ENCODE measurements at regions not wholly inside any gene's neighbourhood (a gene's known extent, or its start where the extent isn't known, plus 50 kb on each side); places are given as distances from the start of the nearest gene placed in this dataset.

DNA sequence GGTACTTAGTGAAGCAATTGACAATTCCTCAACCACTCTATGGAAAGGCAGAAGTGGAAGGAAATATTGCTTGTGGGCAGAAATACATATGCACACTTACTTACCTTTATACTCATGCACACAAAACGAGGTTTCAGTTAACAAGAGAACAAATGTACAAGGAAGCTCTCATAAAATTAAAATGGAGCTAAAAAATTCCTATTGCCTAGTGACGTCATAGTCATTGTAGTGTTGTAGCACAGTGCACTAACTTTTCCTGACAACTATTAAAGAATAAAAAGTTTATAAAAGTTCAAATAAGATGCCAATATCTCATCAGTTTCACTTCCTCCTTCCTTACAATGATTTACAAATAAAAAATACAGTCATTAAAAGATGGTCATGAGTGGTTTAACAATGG lies 1161.9 kb upstream of the NRXN1 start:
- DNase-seq (ENCODE audit: low read depth, low spot score), result no peak
- TF ChIP-seq, protein P1, sequence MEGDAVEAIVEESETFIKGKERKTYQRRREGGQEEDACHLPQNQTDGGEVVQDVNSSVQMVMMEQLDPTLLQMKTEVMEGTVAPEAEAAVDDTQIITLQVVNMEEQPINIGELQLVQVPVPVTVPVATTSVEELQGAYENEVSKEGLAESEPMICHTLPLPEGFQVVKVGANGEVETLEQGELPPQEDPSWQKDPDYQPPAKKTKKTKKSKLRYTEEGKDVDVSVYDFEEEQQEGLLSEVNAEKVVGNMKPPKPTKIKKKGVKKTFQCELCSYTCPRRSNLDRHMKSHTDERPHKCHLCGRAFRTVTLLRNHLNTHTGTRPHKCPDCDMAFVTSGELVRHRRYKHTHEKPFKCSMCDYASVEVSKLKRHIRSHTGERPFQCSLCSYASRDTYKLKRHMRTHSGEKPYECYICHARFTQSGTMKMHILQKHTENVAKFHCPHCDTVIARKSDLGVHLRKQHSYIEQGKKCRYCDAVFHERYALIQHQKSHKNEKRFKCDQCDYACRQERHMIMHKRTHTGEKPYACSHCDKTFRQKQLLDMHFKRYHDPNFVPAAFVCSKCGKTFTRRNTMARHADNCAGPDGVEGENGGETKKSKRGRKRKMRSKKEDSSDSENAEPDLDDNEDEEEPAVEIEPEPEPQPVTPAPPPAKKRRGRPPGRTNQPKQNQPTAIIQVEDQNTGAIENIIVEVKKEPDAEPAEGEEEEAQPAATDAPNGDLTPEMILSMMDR (IDR thresholded peaks at IDR 0.05; ENCODE audit: low read depth, low read length), result no peak
- no peak overlapping the region for H3K4me3 ChIP-seq (ENCODE audit: low read depth, low read length)
- in situ Hi-C loops (cut with HindIII; ENCODE audit: low sequenced_read_pairs), result no loop called here

GRCh38 chr2:52192656-52193055 lies 1160.7 kb upstream of the NRXN1 start:
- no peak overlapping the region for H3K4me3 ChIP-seq (ENCODE audit: low read depth, low read length)
- DNase-seq (ENCODE audit: low read depth, low spot score), result no peak
- in situ Hi-C loops (cut with HindIII; ENCODE audit: low sequenced_read_pairs), result no loop called here
- TF ChIP-seq, protein P1 (IDR thresholded peaks at IDR 0.05; ENCODE audit: low read depth, low read length), result no peak

- TF ChIP-seq, protein P1 (IDR thresholded peaks at IDR 0.05; ENCODE audit: low read depth, low read length), result no peak
- DNase-seq (ENCODE audit: low read depth, low spot score), result no peak
- H3K4me3 ChIP-seq (ENCODE audit: low read depth, low read length), result no peak overlapping the region
- in situ Hi-C loops (cut with HindIII; ENCODE audit: low sequenced_read_pairs), result no loop called here
Observed at GRCh38 chr2:52181080-52181479, 1149.1 kb upstream of the NRXN1 start.

- in situ Hi-C loops (cut with HindIII; ENCODE audit: low sequenced_read_pairs), result no loop called here
- no peak for DNase-seq (ENCODE audit: low read depth, low spot score)
- H3K4me3 ChIP-seq (ENCODE audit: low read depth, low read length), result no peak overlapping the region
- TF ChIP-seq, protein P1 (IDR thresholded peaks at IDR 0.05; ENCODE audit: low read depth, low read length), result no peak
Observed at GRCh38 chr2:52178845-52179244, 1146.9 kb upstream of the NRXN1 start.

DNA sequence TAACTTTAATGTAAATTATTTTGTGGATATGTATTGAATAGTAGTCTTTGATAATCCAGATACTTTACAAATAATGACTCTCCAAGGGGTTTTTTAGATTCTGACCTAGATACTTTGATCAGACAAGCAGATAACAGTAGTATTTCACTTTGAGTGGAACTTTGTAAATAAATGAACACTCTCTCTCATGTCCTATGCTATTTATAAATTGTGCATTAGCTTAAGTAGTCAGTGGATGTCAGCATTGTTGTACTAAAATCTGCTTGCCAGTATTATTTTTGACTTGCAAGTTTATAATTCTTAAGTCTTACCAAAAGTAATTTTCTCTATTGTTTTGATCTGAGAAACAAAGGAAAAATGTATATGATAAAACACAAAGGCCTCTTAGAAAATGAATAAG lies 1113.1 kb upstream of the NRXN1 start:
- TF ChIP-seq, protein P1 (IDR thresholded peaks at IDR 0.05; ENCODE audit: low read depth, low read length), result no peak
- in situ Hi-C loops (cut with HindIII; ENCODE audit: low sequenced_read_pairs), result no loop called here
- no peak overlapping the region for H3K4me3 ChIP-seq (ENCODE audit: low read depth, low read length)
- peak; percentile 15 for DNase-seq (ENCODE audit: low read depth, low spot score)

- TF ChIP-seq, protein P1 (IDR thresholded peaks at IDR 0.05; ENCODE audit: low read depth, low read length), result peak; percentile 3
- no peak for DNase-seq (ENCODE audit: low read depth, low spot score)
- in situ Hi-C loops (cut with HindIII; ENCODE audit: low sequenced_read_pairs), result no loop called here
- no peak overlapping the region for H3K4me3 ChIP-seq (ENCODE audit: low read depth, low read length)
Observed at GRCh38 chr2:52144590-52144989, 1112.7 kb upstream of the NRXN1 start.

DNA sequence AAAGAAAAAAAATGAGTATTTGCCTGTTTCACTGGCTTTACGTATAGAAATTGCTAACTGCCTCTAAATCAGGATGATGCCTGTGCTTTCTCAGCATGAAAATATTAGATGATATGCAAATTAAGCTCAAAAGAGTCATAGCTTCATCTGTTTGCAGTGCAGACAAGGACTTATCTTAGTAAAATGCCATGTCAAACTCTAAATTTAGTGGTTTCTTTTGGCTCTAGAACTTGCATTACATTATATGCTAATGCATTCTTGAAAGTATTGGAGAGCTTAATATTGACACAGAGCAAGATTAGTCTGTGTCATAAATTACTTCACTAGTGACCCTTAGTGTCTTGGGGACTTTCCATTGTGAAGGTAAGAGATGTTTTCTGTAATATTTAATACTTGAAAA lies 1109.1 kb upstream of the NRXN1 start:
- no peak overlapping the region for H3K4me3 ChIP-seq (ENCODE audit: low read depth, low read length)
- in situ Hi-C loops (cut with HindIII; ENCODE audit: low sequenced_read_pairs), result no loop called here
- DNase-seq (ENCODE audit: low read depth, low spot score), result no peak
- TF ChIP-seq, protein P1 (IDR thresholded peaks at IDR 0.05; ENCODE audit: low read depth, low read length), result no peak
